Effector memory CD4-positive, alpha-beta T cell (primary cell): ENCODE measurements at regions not wholly inside any gene's neighbourhood (a gene's known extent, or its start where the extent isn't known, plus 50 kb on each side); places are given as distances from the start of the nearest gene placed in this dataset.

ENCODE experiments used
- DNase-seq, 3 donors: peaks; one replicate each; pipeline ENCODE4 v3.0.0-alpha.2; 2020
- H3K27ac ChIP-seq: 2 replicates; pipeline ENCODE4 v1.7.0; 2013; ENCODE audit warnings: mild to moderate bottlenecking, low read length, moderate library complexity; ENCODE audit not compliant: insufficient read depth, poor library complexity, severe bottlenecking
- H3K27me3 ChIP-seq: replicated peaks from 2 replicates; pipeline ENCODE4 v1.7.0; 2013; ENCODE audit warnings: mild to moderate bottlenecking, low read length; ENCODE audit not compliant: insufficient read depth, control insufficient read depth, poor library complexity, severe bottlenecking
- H3K36me3 ChIP-seq: 2 replicates; pipeline ENCODE4 v1.7.0; 2013; ENCODE audit warnings: mild to moderate bottlenecking, low read length, moderate library complexity; ENCODE audit not compliant: control insufficient read depth, insufficient read depth
- H3K4me1 ChIP-seq: 2 replicates; pipeline ENCODE4 v1.7.0; 2013; ENCODE audit warnings: low read length, mild to moderate bottlenecking; ENCODE audit not compliant: control insufficient read depth, insufficient read depth, poor library complexity, severe bottlenecking
- H3K4me3 ChIP-seq: 2 replicates; pipeline ENCODE4 v1.7.0; 2013; ENCODE audit warnings: low read length, low read depth, mild to moderate bottlenecking; ENCODE audit not compliant: insufficient read depth, poor library complexity, severe bottlenecking
- H3K9me3 ChIP-seq: 2 replicates; pipeline ENCODE4 v1.7.0; 2013; ENCODE audit warnings: mild to moderate bottlenecking, low read length, moderate library complexity; ENCODE audit not compliant: control insufficient read depth

GRCh38 chr12:88889326-88890110, 309.2 kb upstream of the KITLG start:
- Histone ChIP-seq H3K36me3 (no peaks in the 10 kb centered on the region), H3K27me3 (no peaks in the 10 kb centered on the region), H3K9me3 (no peaks in the 10 kb centered on the region), H3K4me3 (no peak overlapping the region), H3K4me1 (no peaks in the 10 kb centered on the region), H3K27ac (no peak overlapping the region)
- no peak for DNase-seq

- Histone ChIP-seq H3K4me3 (no peak overlapping the region), H3K9me3 (no peaks in the 10 kb centered on the region), H3K27me3 (no peaks in the 10 kb centered on the region), H3K4me1 (no peaks in the 10 kb centered on the region), H3K27ac (no peak overlapping the region), H3K36me3 (no peaks in the 10 kb centered on the region)
- no peak for DNase-seq
These were observed 304.3 kb upstream of the KITLG start for GRCh38 chr12:88884600-88884999.

- no peaks in the 10 kb centered on the region for H3K4me1 ChIP-seq
- H3K9me3 ChIP-seq, result no peaks in the 10 kb centered on the region
- no peak overlapping the region for H3K27ac ChIP-seq
- H3K27me3 ChIP-seq, result no peaks in the 10 kb centered on the region
- DNase-seq, result no peak
- no peak overlapping the region for H3K4me3 ChIP-seq
- H3K36me3 ChIP-seq, result no peaks in the 10 kb centered on the region
These were observed 302.4 kb upstream of the KITLG start for GRCh38 chr12:88882662-88883061.

GRCh38 chr12:88880051-88880450, 299.8 kb upstream of the KITLG start:
- Histone ChIP-seq H3K27ac (no peak overlapping the region), H3K36me3 (no peaks in the 10 kb centered on the region), H3K27me3 (no peaks in the 10 kb centered on the region), H3K4me1 (no peaks in the 10 kb centered on the region), H3K4me3 (no peak overlapping the region), H3K9me3 (no peaks in the 10 kb centered on the region)
- DNase-seq, result no peak

GRCh38 chr12:88878295-88878694, 298.0 kb upstream of the KITLG start:
- Histone ChIP-seq H3K4me3 (no peak overlapping the region), H3K27ac (no peak overlapping the region), H3K36me3 (no peaks in the 10 kb centered on the region), H3K4me1 (no peaks in the 10 kb centered on the region), H3K9me3 (no peaks in the 10 kb centered on the region), H3K27me3 (no peaks in the 10 kb centered on the region)
- no peak for DNase-seq

GRCh38 chr12:88876857-88877256, 296.6 kb upstream of the KITLG start:
- no peak for DNase-seq
- Histone ChIP-seq H3K27me3 (no peaks in the 10 kb centered on the region), H3K27ac (no peak overlapping the region)

GRCh38 chr12:88870000-88870737, 289.9 kb upstream of the KITLG start:
- Histone ChIP-seq H3K4me1 (no peaks in the 10 kb centered on the region), H3K36me3 (no peaks in the 10 kb centered on the region), H3K4me3 (no peak overlapping the region), H3K27me3 (no peaks in the 10 kb centered on the region), H3K27ac (no peak overlapping the region), H3K9me3 (no peaks in the 10 kb centered on the region)
- no peak for DNase-seq

More at GRCh38 chr12:88876857-88877256, 296.6 kb upstream of the KITLG start:
- H3K36me3 ChIP-seq, result no peaks in the 10 kb centered on the region
- no peak overlapping the region for H3K4me3 ChIP-seq
- H3K9me3 ChIP-seq, result no peaks in the 10 kb centered on the region
- no peaks in the 10 kb centered on the region for H3K4me1 ChIP-seq

GRCh38 chr12:88868050-88868449, 287.8 kb upstream of the KITLG start:
- no peaks in the 10 kb centered on the region for H3K4me1 ChIP-seq
- H3K4me3 ChIP-seq, result no peak overlapping the region
- no peaks in the 10 kb centered on the region for H3K27me3 ChIP-seq
- H3K27ac ChIP-seq, result no peak overlapping the region
- DNase-seq, result no peak
- no peaks in the 10 kb centered on the region for H3K36me3 ChIP-seq
- H3K9me3 ChIP-seq, result no peaks in the 10 kb centered on the region

- DNase-seq, result no peak
- Histone ChIP-seq H3K4me3 (no peak overlapping the region), H3K36me3 (no peaks in the 10 kb centered on the region), H3K27ac (no peak overlapping the region), H3K4me1 (no peaks in the 10 kb centered on the region), H3K9me3 (no peaks in the 10 kb centered on the region), H3K27me3 (no peaks in the 10 kb centered on the region)
These were observed 287.2 kb upstream of the KITLG start for GRCh38 chr12:88867510-88867909.

- no peak for DNase-seq
- Histone ChIP-seq H3K36me3 (no peaks in the 10 kb centered on the region), H3K4me3 (no peak overlapping the region), H3K27ac (no peak overlapping the region), H3K27me3 (no peaks in the 10 kb centered on the region), H3K9me3 (no peaks in the 10 kb centered on the region), H3K4me1 (no peaks in the 10 kb centered on the region)
These were observed 286.6 kb upstream of the KITLG start for GRCh38 chr12:88866881-88867280.
